GM12864 (cell line): ENCODE measurements at regions not wholly inside any gene's neighbourhood (a gene's known extent, or its start where the extent isn't known, plus 50 kb on each side); places are given as distances from the start of the nearest gene placed in this dataset.

Experiments
- DNase-seq: peaks from one replicate; pipeline ENCODE4 v3.0.0-alpha.2; 2011; ENCODE audit warnings: low read depth
- H3K4me3 ChIP-seq: 2 replicates; pipeline ENCODE4 v1.5.1; 2011; ENCODE audit warnings: mild to moderate bottlenecking, low read depth, low read length, control low read depth
- CTCF ChIP-seq: IDR thresholded peaks from 2 replicates; pipeline ENCODE4 v1.5.1; 2011; ENCODE audit warnings: low read depth, mild to moderate bottlenecking, moderate library complexity, low read length, control low read depth, inconsistent platforms; ENCODE audit errors: missing control alignments

GRCh38 chr5:169426784-169427183 is 125.8 kb upstream of the SLIT3 start:
- TF ChIP-seq CTCF, result no peak
- H3K4me3 ChIP-seq, result no peak overlapping the region
- no peak for DNase-seq

GRCh38 chr5:169424670-169425378 is 123.9 kb upstream of the SLIT3 start:
- no peak for DNase-seq
- TF ChIP-seq CTCF, result no peak
- H3K4me3 ChIP-seq, result no peak overlapping the region

- no peak for DNase-seq
- H3K4me3 ChIP-seq, result no peak overlapping the region
- TF ChIP-seq CTCF, result no peak
Observed at GRCh38 chr5:169424279-169424655, 123.3 kb upstream of the SLIT3 start.

- no peak overlapping the region for H3K4me3 ChIP-seq
- no peak for DNase-seq
- no peak for TF ChIP-seq CTCF
Observed at GRCh38 chr5:169423580-169424278, 122.8 kb upstream of the SLIT3 start.

- H3K4me3 ChIP-seq, result no peak overlapping the region
- no peak for TF ChIP-seq CTCF
- DNase-seq, result no peak
Observed at GRCh38 chr5:169422087-169422486, 121.1 kb upstream of the SLIT3 start.

GRCh38 chr5:169421677-169422076 is 120.7 kb upstream of the SLIT3 start:
- H3K4me3 ChIP-seq, result no peak overlapping the region
- TF ChIP-seq CTCF, result no peak
- DNase-seq, result no peak

GRCh38 chr5:169417676-169418075 is 116.7 kb upstream of the SLIT3 start:
- no peak for DNase-seq
- TF ChIP-seq CTCF, result no peak
- no peak overlapping the region for H3K4me3 ChIP-seq
